Panc1 (cell line): ENCODE measurements at regions not wholly inside any gene's neighbourhood (a gene's known extent, or its start where the extent isn't known, plus 50 kb on each side); places are given as distances from the start of the nearest gene placed in this dataset.

ENCODE experiments used
- POLR2AphosphoS5 ChIP-seq: IDR thresholded peaks from 2 replicates; pipeline ENCODE4 v1.6.1; 2012; ENCODE audit warnings: mild to moderate bottlenecking, low read depth, low read length, moderate library complexity
- TF ChIP-seq, protein P1 (sequence below): fragments of 450-650 bp; IDR thresholded peaks from 2 replicates; pipeline ENCODE4 v1.5.1; 2017; ENCODE audit warnings: mild to moderate bottlenecking

DNA sequence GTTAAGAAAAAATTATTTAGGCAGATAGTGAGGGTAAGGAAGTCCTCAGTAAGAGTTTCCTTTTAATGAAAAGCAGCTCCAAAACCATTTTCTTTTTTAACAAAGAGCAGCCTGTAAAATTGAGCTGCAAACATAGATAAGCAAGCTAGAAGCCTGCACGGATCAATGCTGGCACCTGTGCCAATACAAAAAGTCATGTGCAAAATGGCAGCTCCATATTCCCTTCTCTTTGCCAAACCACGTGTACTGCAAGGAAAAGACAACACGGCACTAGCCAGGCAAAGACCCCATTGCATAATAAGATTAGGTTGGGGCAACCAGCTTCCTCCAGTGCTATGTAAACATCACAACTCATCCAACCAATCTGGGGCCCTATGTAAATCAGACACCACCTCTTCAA lies 268.4 kb upstream of the INTU start:
- TF ChIP-seq, protein P1, sequence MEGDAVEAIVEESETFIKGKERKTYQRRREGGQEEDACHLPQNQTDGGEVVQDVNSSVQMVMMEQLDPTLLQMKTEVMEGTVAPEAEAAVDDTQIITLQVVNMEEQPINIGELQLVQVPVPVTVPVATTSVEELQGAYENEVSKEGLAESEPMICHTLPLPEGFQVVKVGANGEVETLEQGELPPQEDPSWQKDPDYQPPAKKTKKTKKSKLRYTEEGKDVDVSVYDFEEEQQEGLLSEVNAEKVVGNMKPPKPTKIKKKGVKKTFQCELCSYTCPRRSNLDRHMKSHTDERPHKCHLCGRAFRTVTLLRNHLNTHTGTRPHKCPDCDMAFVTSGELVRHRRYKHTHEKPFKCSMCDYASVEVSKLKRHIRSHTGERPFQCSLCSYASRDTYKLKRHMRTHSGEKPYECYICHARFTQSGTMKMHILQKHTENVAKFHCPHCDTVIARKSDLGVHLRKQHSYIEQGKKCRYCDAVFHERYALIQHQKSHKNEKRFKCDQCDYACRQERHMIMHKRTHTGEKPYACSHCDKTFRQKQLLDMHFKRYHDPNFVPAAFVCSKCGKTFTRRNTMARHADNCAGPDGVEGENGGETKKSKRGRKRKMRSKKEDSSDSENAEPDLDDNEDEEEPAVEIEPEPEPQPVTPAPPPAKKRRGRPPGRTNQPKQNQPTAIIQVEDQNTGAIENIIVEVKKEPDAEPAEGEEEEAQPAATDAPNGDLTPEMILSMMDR, result no peak
- TF ChIP-seq POLR2AphosphoS5, result no peak
